IMR-90 (cell line): ENCODE measurements at regions not wholly inside any gene's neighbourhood (a gene's known extent, or its start where the extent isn't known, plus 50 kb on each side); places are given as distances from the start of the nearest gene placed in this dataset.

Experiments used
- ATAC-seq: fragments of 200-7000 bp; cut with Tn5 transposase; 2 replicates; pipeline ENCODE4 v1.9.1; 2020; ENCODE audit warnings: low read depth, mild to moderate bottlenecking, moderate library complexity
- BruUV-seq: library from RNA; stranded (reverse); fragments of 400-500 nt; replicated peaks from 2 replicates; lab custom pipeline; 2021; lab: Mats Ljungman, UMichigan
- CTCF ChIA-PET: fragments of 300-600 bp; formaldehyde crosslinking; extraction: SDS; loops from one replicate; lab custom pipeline; 2021; ENCODE audit warnings: antibody characterized with exemption; lab: Yijun Ruan, JAX
- POLR2A ChIA-PET: fragments of 300-600 bp; sonication (Branson Sonifier 250); formaldehyde crosslinking; loops from one replicate; lab custom pipeline; 2022; ENCODE audit warnings: antibody characterized with exemption; ENCODE audit not compliant: unreplicated experiment; lab: Charles Lee
- DNase-seq: peaks from one replicate; pipeline ENCODE4 v3.0.0; 2013
- H2AFZ ChIP-seq: replicated peaks from 2 replicates; pipeline ENCODE3; 2013; ENCODE audit warnings: low read length, mild to moderate bottlenecking; ENCODE audit not compliant: poor library complexity
- H2AK5ac ChIP-seq: 2 replicates; pipeline ENCODE4 v1.6.1; 2013; ENCODE audit warnings: low read depth, low read length, inconsistent platforms
- H2AK9ac ChIP-seq: replicated peaks from 2 replicates; pipeline ENCODE3; 2013; ENCODE audit warnings: mild to moderate bottlenecking, low read depth, low read length, moderate library complexity; ENCODE audit not compliant: poor library complexity
- H2BK120ac ChIP-seq: 2 replicates; pipeline ENCODE4 v1.6.1; 2013; ENCODE audit warnings: low read depth, low read length, inconsistent platforms
- H2BK15ac ChIP-seq: 3 replicates; pipeline ENCODE4 v1.6.1; 2013; ENCODE audit warnings: low read depth, low read length, inconsistent platforms
- H2BK20ac ChIP-seq: 2 replicates; pipeline ENCODE4 v1.6.1; 2013; ENCODE audit warnings: low read depth, mild to moderate bottlenecking, inconsistent platforms, low read length, moderate library complexity
- H2BK5ac ChIP-seq: 2 replicates; pipeline ENCODE4 v1.6.1; 2013; ENCODE audit warnings: mild to moderate bottlenecking, low read depth, low read length, inconsistent platforms; ENCODE audit not compliant: poor library complexity, severe bottlenecking
- H3K14ac ChIP-seq: replicated peaks from 2 replicates; pipeline ENCODE4 v1.6.1; 2013; ENCODE audit warnings: low read depth, low read length, inconsistent platforms
- H3K18ac ChIP-seq: 2 replicates; pipeline ENCODE4 v1.6.1; 2013; ENCODE audit warnings: low read depth, low read length, control low read depth
- H3K23ac ChIP-seq: 2 replicates; pipeline ENCODE4 v1.6.1; 2013; ENCODE audit warnings: low read depth, low read length, inconsistent platforms
- H3K27ac ChIP-seq: 2 replicates; pipeline ENCODE4 v1.5.1; 2013; ENCODE audit warnings: mild to moderate bottlenecking, control low read depth, low read length; ENCODE audit not compliant: insufficient read depth
- H3K27me3 ChIP-seq: 2 replicates; pipeline ENCODE4 v1.6.1; 2013; ENCODE audit warnings: low read length; ENCODE audit not compliant: control insufficient read depth, insufficient read depth
- H3K36me3 ChIP-seq: 2 replicates; pipeline ENCODE4 v1.6.1; 2013; ENCODE audit warnings: low read length, mixed read lengths; ENCODE audit not compliant: control insufficient read depth, insufficient read depth
- H3K4ac ChIP-seq: 2 replicates; pipeline ENCODE4 v1.6.1; 2013; ENCODE audit warnings: low read depth, low read length, inconsistent platforms
- H3K4me1 ChIP-seq: 2 replicates; pipeline ENCODE4 v1.6.1; 2013; ENCODE audit warnings: low read length, mixed read lengths; ENCODE audit not compliant: control insufficient read depth, insufficient read depth
- H3K4me2 ChIP-seq: 2 replicates; pipeline ENCODE4 v1.6.1; 2013; ENCODE audit warnings: low read depth, mild to moderate bottlenecking, control low read depth, low read length, moderate library complexity
- H3K4me3 ChIP-seq: 2 replicates; pipeline ENCODE4 v1.5.1; 2013; ENCODE audit warnings: low read depth, mild to moderate bottlenecking, control low read depth, low read length, moderate library complexity; ENCODE audit not compliant: insufficient read depth
- H3K56ac ChIP-seq: 2 replicates; pipeline ENCODE4 v1.6.1; 2013; ENCODE audit warnings: low read length, inconsistent platforms; ENCODE audit not compliant: insufficient read depth; ENCODE audit errors: extremely low read depth
- H3K79me1 ChIP-seq, 2 experiments: 2 replicates each; pipeline ENCODE4 v1.6.1; 2013; ENCODE audit warnings: low read length in 2 of 2, inconsistent platforms in 1 of 2, low read depth in 1 of 2
- H3K9ac ChIP-seq: 2 replicates; pipeline ENCODE4 v1.6.1; 2013; ENCODE audit warnings: low read depth, low read length, control low read depth
- H3K9me1 ChIP-seq: 2 replicates; pipeline ENCODE4 v1.6.1; 2013; ENCODE audit warnings: low read length, inconsistent platforms; ENCODE audit not compliant: insufficient read depth
- H3K9me3 ChIP-seq: 2 replicates; pipeline ENCODE4 v1.6.1; 2013; ENCODE audit warnings: low read length; ENCODE audit not compliant: control insufficient read depth, insufficient read depth
- H4K20me1 ChIP-seq: 2 replicates; pipeline ENCODE4 v1.6.1; 2013; ENCODE audit warnings: low read length, inconsistent platforms; ENCODE audit not compliant: insufficient read depth
- H4K5ac ChIP-seq: 2 replicates; pipeline ENCODE4 v1.6.1; 2013; ENCODE audit warnings: mild to moderate bottlenecking, low read depth, low read length, control low read depth
- H4K8ac ChIP-seq, 2 experiments: 2 replicates each; pipeline ENCODE4 v1.6.1; 2013; ENCODE audit warnings: low read depth in 2 of 2, low read length in 2 of 2, control low read depth in 1 of 2, inconsistent platforms in 1 of 2
- H4K91ac ChIP-seq: 2 replicates; pipeline ENCODE4 v1.6.1; 2013; ENCODE audit warnings: low read depth, low read length, inconsistent platforms; ENCODE audit not compliant: insufficient read depth
- CEBPB ChIP-seq: IDR thresholded peaks from 2 replicates; pipeline ENCODE4 v1.6.1; 2012; ENCODE audit warnings: low read depth, low read length, improper control_type of control experiment
- ELK1 ChIP-seq: fragments of 150-350 bp; IDR thresholded peaks from 2 replicates; pipeline ENCODE4 v1.6.1; 2016; ENCODE audit warnings: low read depth, mild to moderate bottlenecking, low read length, moderate library complexity, borderline replicate concordance
- RCOR1 ChIP-seq: IDR thresholded peaks from 2 replicates; pipeline ENCODE4 v1.6.1; 2012; ENCODE audit warnings: mild to moderate bottlenecking, low read length, improper control_type of control experiment; ENCODE audit not compliant: insufficient replicate concordance
- RFX5 ChIP-seq: IDR thresholded peaks from 2 replicates; pipeline ENCODE4 v1.8.0; 2012; ENCODE audit warnings: low read depth, mild to moderate bottlenecking, low read length, moderate library complexity
- WGBS, 2 experiments: methylation state at CpG; one replicate each; pipeline versions ENCODE4 v1.1.5 to v1.1.7; 2013; ENCODE audit warnings: missing lambda C conversion rate in 2 of 2; ENCODE audit not compliant: insufficient read length in 1 of 2; ENCODE audit errors: extremely low coverage in 2 of 2; 5-methylcytosine and 5-hydroxymethylcytosine counted together
- dilution Hi-C: fragments of 300-500 bp; cut with HindIII; formaldehyde crosslinking; loops from one replicate; pipeline ENCODE4 v1.14.3; 2018; ENCODE audit warnings: low sequenced_read_pairs; ENCODE audit not compliant: unreplicated experiment
- in situ Hi-C: fragments of 300-500 bp; cut with MboI; formaldehyde crosslinking; loops from 3 replicates; pipeline ENCODE4 v1.14.3; 2019; ENCODE audit warnings: low sequenced_read_pairs, inconsistent platforms, mixed read lengths
- intact Hi-C: fragments of 100-400 bp; cut with micrococcal nuclease; formaldehyde crosslinking; loops from 2 replicates; pipeline ENCODE4 v1.10.0; 2022

GRCh38 chrX:8278557-8278956, 107.5 kb upstream of the VCX2 start:
- Histone ChIP-seq H3K4me3 (no peak overlapping the region), H3K4me1 (no peaks in the 10 kb centered on the region), H4K5ac (no peak overlapping the region), H2AFZ (no peak overlapping the region), H3K27ac (no peak overlapping the region), H3K9me3 (peaks cover 4% of the 10 kb centered on the region; the same call in 1 of the 2 replicates), H3K14ac (no peak overlapping the region), H2AK9ac (no peak overlapping the region), H3K4ac (no peak overlapping the region), H3K4me2 (no peak overlapping the region), H2BK120ac (no peak overlapping the region), H2AK5ac (no peak overlapping the region), H4K8ac (no peak overlapping the region), H2BK15ac (no peak overlapping the region), H2BK5ac (no peak overlapping the region), H3K56ac (no peak overlapping the region), H3K36me3 (no peaks in the 10 kb centered on the region), H4K91ac (no peak overlapping the region), H3K79me1 (no peaks in the 10 kb centered on the region), H3K9ac (no peak overlapping the region), H3K27me3 (no peaks in the 10 kb centered on the region), H3K23ac (no peak overlapping the region), H4K20me1 (no peaks in the 10 kb centered on the region), H3K9me1 (no peaks in the 10 kb centered on the region), H2BK20ac (no peak overlapping the region), H3K18ac (no peak overlapping the region)
- no CpG with 5 or more reads among the region's 3 CpGs for WGBS, 2 experiments
- in situ Hi-C loops = no loop called here
- TF ChIP-seq RFX5 = no peak
- no peak for TF ChIP-seq RCOR1
- TF ChIP-seq CEBPB = peak; percentile 58
- no peak for TF ChIP-seq ELK1
- BruUV-seq = no TSS peak
- ATAC-seq (no peak), DNase-seq (no peak)
- dilution Hi-C loops = no loop called here
- intact Hi-C loops = no loop called here
- ChIA-PET CTCF (no interaction called here), POLR2A (no interaction called here)
